GM19238 (cell line): ENCODE measurements at regions not wholly inside any gene's neighbourhood (a gene's known extent, or its start where the extent isn't known, plus 50 kb on each side); places are given as distances from the start of the nearest gene placed in this dataset.
A peak's percentile ranks its signal among the peaks of the same experiment; 100 is the strongest.

Source experiments
- DNase-seq: peaks from one replicate; pipeline ENCODE4 v3.0.0; 2011; ENCODE audit warnings: low spot score; ENCODE audit not compliant: insufficient read length

DNA sequence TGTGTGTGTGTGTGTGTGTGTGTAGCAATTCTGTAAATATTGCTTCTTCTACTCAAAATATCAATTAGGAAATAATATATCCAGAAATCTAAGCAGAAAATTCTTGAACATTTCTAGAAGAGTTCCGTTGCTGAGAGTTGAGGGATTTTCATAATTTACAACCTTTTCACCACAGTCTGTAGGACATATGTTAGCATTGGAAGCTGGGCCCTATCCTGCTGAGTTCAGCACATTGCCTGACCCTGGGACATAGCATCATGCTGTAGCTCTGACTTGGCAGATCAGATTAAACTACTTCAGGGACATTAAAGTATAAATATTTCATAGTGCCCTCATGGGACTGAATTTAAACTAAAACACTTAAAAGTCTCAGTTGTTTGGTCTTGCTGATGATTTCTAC, 129.2 kb upstream of the KCNH7 start:
- DNase-seq, result no peak

DNA sequence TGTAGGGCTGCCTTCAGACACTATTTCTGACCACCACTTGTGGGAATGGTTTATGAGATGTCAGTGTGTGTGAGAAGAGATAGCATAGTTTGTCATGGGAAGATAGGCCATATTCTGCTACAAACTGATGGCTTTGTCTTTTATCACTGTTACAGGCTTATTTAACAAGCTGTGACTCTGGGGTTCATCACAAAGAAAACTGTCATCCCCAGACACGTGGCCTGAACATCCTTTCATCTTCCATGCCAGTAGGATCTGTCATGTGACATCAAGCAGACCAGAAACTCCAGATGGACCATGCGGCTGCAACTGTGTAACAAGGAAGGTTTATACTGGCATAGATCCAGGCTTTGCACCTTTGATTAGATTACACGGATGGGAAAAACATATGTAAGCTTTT, 128.6 kb upstream of the KCNH7 start:
- DNase-seq, result no peak

DNA sequence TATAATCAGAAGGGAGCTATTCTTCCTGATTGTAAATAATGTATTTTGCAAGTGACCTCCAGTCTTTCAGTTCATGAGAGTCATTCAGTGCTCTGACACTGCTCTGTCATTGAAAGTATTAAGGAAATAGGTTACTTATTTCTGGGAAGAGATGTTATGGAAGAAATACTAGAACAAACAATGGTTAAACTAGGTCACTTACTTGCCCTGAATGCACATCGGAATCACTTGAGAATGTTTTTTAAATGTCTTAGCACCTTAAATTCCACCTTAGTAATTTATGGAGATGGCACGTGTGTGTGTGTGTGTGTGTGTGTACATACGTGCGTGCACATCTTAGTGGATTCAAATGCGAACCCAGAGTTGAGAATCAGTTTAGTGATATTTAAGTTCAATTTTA, 126.6 kb upstream of the KCNH7 start:
- DNase-seq, result no peak

DNA sequence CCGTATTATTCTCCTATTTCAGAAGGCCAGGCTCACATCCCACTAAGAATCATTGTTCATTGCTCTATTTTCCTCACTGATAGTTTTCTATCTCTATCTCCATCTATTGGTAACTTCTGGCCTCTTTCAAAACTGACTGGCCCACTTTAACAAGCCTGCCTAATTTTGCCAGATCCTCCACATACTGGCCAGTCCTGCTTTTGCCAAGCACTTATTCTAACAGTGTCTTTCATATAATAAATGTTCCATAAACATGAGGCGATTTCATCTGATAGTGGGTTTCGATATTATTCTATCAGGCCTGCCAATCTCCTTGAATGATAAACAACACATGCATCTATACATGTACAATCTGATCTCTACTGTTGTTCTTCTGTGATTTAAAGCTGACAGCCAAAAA, 125.9 kb upstream of the KCNH7 start:
- DNase-seq, result no peak

DNA sequence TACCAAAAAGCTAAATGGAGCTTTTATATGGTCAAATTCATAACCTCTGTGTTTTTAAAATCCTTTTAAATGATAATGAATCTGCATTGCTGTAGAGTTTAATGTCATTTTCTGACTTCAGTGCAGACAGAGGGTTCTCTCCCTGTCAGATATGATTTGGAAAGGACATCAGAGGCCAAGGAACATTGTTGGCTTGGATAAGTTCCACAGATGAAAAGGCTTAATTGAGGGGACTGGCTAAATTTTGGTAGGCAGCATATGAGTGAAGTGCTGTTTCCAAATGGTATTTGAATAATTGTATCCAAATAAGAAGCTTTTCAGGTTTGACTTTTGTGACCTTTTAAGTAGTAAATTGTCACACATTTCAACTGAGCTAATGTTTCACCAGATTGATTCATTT, 124.6 kb upstream of the KCNH7 start:
- no peak for DNase-seq

DNA sequence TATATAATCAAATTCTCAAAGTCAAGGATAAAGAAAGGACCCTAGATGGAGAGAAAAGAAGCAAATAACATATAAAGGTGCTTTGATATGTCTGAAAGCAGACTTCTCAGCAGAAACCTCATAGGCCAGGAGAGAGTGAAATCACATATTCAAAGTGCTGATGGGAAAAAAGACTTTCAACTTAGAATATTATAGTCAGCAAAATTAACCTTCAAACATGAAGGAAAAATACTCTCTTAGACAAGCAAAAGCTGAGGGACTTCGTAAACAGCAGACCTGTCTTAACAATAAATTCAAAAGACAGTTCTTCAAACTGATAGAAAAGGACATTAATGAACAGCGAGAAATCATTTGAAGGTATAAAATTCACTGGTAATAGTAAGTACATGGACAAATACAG, 107.2 kb upstream of the KCNH7 start:
- DNase-seq, result no peak

DNA sequence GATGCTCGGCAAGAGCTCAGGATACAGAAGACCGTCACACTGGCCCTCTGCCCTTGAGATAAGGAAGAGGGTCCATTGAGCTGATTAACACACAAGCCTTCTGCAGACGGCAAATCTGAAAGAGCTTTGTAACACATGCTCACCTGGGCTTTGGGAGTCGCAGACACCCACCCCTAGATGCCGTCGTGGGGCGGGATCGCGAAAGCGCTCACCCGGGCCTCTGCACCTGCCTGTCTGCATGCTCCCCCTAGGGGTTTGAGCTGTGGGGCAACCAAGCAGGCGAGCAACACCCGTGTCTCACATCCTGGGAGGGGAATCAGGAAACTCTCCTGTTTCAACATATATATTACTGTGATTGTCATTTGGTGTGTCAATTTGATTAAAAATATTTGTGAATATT, 99.8 kb upstream of the KCNH7 start:
- DNase-seq, result no peak

DNA sequence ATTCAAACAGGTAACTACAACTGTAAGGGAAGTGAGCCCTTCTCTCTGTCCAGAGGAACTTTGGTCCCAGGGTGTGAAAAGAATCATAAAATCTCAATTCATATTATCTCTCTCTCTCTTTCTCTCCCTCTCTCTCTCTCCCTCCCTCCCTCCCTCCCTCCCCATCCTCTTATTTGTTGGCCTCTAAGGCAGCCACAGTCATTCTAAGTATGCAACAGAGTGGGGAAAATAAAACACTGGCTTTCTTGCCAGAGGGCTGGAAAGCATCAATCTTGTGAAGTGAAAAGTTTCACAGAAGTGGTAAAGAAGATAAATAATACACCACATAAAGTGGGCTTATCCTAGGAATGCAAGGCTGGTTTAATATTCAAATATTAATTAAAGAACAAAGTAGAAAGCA, 95.6 kb upstream of the KCNH7 start:
- DNase-seq, result no peak

DNA sequence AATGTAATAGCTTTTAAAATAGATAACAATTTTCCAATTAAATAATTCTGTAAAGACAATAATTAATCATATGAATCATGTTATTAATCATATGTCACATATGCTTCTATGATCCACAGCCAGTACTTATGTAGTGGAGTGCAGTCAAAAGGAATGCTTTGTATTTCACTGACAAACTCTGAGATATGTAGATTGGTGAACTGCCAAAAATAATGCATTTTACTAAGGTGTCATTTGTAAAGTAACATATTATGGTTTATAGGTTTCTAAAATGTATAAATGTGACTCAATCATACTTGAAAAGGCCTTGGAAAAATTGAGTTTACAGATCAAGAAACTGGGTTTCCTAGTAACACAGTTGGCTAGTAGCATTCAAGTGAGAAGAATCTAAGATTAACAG, 93.8 kb upstream of the KCNH7 start:
- no peak for DNase-seq

DNA sequence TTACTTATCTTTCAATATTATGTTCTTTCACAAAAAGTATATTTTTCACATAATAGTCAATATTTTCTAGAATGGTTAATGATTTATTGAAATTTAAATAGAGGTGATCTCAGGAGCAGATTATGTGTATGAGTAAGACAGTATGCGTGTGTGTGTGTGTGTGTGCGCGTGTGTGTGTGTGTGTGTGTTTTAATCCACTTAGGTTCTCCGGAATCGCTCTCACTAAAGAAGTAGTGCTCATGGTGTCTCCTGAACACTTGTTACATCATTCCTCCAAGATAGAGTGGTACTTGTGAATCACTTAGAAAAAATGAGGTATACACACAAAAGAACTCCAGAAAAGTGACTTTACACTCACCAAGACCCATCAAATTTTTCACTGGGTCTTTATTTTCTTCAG, 91.0 kb upstream of the KCNH7 start:
- no peak for DNase-seq

DNA sequence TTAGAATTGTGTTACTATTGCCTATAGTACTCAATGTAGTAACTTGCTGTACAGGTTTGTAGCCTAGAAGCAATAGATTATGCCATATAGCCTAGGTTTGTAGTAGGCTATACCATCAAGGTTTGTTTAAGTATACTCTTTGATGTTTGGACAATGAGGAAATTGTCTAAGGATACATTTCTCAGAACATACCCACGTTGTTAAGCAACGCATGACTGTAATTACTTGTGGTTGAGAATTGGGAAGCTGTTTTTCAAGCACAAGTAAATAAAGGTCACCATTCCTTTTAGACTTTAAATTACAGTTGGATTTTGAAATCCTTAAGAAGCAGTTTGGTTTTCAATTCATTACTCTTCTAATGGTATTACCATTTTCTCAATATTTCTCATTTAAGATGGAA, 89.8 kb upstream of the KCNH7 start:
- no peak for DNase-seq

DNA sequence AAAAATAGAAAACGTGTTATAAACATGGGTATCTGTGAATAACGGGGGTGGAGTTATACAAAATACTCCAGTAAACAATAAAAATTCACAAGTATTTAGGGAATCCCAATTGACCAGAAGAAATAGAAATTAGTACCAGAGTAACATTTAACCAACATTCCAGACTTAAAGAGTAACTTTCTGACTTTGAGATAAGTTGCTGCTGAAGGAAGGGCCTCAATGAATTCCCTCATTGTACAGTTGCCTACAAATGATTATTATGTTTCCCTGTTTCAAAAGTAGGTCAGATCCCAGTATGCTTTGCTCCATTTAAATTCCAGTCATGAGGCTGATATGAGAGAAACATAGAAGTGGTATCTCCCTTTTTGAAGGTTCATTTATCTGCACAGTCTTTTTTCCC, 88.3 kb upstream of the KCNH7 start:
- DNase-seq, result no peak

DNA sequence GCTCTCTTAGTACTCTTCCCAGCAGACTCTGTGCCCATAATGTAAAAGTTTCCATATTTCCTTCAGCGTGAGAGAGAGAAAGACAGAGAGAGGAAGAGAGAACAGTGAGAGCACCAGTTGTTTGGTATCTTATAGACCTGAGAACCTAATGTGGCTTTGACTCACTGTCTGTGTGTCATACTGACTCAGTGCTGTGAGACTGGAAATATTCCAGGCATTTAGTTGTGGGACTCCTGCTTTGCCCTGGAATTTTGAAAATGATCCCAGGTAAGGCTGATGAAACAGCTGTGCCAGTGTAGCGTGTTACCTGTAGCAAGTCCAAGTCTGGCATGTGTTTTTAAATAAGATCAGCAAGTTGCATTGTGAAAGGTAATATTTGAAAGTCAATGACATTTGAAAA, 87.9 kb upstream of the KCNH7 start:
- no peak for DNase-seq

DNA sequence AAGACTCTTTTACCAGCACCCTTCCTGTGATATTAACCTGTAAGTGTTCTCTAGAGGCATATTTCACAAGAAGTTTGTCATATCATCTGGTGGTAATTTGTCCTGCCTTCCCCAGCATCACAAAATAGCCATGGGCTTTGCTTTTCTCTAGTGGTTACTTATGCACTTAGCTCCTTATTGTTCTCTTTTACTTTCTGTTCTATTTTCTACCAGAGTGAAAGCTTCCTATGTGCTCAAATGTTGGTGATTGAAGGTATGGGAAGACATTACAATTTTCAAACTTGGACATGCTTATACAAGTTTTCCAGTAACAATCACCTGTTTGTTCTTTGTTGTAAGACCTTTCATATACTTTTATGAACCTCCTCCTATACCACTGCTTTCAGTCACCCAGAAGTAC, 87.0 kb upstream of the KCNH7 start:
- no peak for DNase-seq

DNA sequence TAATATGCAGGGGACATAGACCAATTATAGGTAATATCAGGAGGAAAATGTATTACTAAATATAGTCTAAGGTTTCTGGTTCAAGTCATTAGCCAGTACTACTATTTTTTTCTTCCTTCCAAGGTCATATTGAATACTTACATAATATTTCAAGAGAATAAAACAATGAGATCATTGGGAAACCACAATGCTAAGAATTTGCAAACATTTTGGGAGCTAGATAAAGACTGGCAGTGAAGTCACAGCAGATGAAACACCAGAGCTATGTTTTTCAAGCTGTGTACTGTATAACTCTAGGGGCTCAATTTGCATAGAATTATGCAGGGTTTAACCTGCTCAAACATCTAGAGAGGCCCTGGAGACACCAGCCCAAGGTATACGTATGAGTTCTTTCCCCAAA, 80.5 kb upstream of the KCNH7 start:
- no peak for DNase-seq

DNA sequence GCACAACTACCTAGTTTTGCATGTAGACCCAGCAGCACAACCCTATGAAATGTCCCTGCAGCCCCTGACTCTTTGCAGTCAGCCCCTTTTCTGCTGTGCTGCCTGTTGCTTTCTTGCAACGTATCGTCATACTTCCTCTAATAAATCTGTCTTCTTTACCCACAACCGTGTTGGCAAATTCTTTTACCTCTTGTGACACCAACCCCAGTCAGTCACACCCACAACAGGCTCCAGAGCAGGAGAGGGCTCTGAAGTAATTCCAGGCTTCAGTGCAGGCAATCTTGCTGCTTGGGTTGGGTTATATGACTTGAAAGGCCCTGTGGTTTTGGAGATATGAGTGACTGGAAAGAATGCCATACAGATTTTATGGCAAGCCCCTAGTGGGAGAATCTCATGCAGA, 79.1 kb upstream of the KCNH7 start:
- DNase-seq, result no peak

DNA sequence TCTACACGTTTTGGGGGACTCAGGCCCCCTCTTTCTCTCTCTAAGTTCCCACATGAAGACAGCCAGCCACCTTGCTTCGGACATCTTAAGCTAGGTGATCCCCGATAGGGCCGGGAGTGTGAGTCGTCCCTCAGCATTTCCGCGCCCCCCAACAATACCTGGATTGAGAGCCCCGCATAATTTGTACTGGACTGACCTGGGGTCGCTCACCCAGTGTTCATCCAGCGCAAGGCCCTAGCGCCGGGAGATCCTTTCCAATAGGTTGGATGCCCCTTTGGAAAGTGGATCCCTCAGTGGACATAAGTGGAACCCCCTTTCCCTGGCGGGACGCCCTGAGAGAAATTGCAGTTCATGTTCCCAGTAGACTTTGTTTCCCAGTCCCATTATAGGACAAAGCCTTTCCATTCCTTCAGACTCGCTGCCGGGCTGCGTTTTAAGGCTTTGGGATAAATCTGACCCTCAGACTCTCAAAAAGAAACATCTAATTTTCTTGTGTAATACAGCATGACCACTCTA, 77.8 kb upstream of the KCNH7 start:
- DNase-seq, result no peak

DNA sequence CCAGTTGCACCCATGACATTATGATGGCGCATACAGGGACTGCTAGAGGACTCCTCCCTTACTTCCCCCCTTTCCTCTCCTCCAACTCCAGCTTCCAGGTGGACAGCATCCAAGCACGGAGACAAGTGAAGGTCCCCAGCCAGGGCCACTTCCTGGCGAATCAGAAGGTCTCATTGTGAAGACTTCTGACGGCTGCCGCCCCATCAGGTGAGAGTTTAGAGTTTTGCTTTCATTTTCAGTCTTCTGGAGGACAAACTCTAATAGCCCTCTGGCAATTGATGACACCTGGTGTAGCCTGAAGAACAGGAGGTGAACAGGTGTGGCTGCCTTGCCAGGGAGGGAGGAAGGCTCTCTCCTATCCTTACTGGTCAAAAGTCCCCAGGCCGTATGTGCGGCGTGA, 77.3 kb upstream of the KCNH7 start:
- no peak for DNase-seq

DNA sequence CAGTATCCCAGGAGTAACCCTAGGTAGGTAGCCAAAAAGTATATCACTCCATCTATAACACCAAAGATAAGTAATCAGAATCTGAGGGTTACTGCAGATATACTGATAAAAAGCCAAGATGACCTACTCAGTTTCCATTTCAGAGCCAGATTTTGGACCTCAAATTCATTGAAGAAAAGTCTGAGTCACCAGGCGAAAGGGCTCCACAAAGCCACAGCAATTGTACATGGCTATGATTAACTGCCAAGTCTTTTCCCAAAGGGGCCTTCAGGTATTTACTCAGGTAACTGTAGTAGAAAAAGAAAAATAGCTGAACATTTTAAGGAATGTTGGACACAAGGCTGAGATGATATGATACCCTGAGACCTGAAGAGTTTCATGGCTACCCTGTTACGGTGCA, 75.6 kb upstream of the KCNH7 start:
- DNase-seq, result no peak

DNA sequence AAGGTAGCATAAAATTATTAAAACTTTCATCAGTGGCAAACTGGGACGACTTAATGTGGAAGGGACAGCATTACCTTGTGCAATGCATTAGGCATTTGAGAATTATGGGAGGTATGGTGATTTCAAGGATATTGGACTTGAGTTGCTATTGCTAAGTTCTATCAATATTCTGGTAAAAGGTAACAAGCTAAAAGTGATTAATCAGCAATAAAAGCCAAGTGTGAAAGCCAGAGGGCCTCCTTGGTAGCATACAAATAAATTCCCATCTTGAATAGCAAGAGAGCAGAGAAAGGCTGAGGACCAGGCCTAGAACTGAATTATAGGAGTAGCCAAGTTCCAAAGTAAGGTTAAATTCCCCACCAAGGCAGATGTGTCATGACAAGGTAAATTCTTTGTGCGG, 74.2 kb upstream of the KCNH7 start:
- no peak for DNase-seq

DNA sequence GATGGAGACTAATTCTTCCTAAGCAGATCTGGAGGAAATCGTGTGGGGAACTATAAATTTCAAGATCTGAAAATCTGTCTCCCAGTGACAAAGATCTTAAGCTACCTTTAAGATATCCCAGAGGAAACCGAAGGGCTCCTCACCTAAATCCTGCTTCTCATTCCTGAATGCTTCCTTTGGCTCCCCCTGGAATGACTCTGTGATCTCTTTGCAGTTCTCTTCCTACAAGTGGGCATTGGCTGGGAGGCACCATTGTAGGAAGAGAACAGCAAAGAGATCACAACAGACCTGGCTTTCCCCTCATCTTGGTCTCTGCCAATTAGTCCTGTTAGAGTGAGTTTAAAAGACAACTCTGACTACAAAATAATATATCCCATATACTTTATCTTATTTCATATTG, 70.0 kb upstream of the KCNH7 start:
- DNase-seq, result no peak

DNA sequence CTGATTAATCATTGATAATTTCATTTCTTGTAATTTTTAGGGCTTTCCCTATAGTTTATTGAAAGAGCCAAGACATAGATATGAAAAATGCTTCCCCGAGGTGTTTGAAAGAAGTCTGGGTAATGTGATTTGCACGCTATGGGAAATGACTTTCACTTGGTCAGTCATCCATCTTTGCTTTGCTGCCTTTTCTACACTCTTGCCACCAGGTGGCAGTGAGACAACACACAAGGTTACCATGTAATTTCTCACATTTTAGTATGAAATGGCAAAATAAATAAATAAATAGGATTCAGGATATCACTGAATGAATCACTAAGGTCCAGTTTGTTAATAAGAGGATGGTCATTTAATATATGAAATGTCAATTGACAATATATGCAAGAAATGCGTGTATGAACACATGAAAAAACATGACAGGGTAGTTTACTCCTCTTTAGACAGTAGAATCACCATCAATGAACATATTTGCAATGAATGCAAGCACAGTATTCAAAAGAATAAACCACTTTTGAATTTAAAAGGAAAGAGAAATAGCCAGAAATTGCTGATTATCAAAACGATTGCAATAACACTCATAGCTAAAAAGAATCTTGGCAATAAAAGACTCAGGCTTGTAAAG, 52.2 kb upstream of the KCNH7 start:
- peak; percentile 1 for DNase-seq

DNA sequence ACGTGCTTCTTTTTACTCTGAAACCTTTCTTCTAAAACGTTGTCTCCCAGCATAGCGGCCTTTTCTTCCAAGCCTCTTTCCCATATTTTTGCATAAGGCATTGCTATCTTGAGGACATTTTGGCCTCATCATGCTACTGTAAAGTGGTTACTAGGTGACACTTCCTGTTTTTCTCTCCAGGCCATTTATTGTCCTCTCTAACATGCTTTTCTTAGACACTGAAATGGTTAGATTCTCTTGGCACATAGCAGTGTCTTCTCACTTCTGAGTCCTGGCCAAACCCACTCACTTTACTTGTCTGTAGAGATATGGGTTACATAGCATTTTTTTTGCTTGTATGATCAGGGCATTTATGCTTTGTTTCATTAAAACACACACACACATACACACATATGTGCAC, 50.1 kb upstream of the KCNH7 start:
- no peak for DNase-seq
